Hepatocyte (in vitro differentiated cells): ENCODE measurements at regions not wholly inside any gene's neighbourhood (a gene's known extent, or its start where the extent isn't known, plus 50 kb on each side); places are given as distances from the start of the nearest gene placed in this dataset.

Experiments used
- DNase-seq: peaks from one replicate; pipeline ENCODE4 v3.0.0-alpha.2; 2016; ENCODE audit warnings: low spot score
- H2AFZ ChIP-seq: fragments of 200-600 bp; sonication (generic); 2 replicates; pipeline ENCODE4 v1.6.0; 2016; ENCODE audit warnings: antibody characterized with exemption, mild to moderate bottlenecking
- H3K27ac ChIP-seq: fragments of 200-600 bp; sonication (generic); 2 replicates; pipeline ENCODE4 v1.5.1; 2016; ENCODE audit warnings: mild to moderate bottlenecking
- H3K27me3 ChIP-seq: fragments of 200-600 bp; sonication (generic); 2 replicates; pipeline ENCODE4 v1.6.1; 2016
- H3K36me3 ChIP-seq: fragments of 200-600 bp; sonication (generic); replicated peaks from 2 replicates; pipeline ENCODE4 v1.5.1; 2016; ENCODE audit warnings: low read depth; ENCODE audit not compliant: insufficient read depth
- H3K4me1 ChIP-seq: fragments of 200-600 bp; sonication (generic); 2 replicates; pipeline ENCODE4 v1.5.1; 2016; ENCODE audit warnings: mild to moderate bottlenecking, moderate library complexity; ENCODE audit not compliant: insufficient read depth
- H3K4me2 ChIP-seq: fragments of 200-600 bp; sonication (generic); 2 replicates; pipeline ENCODE4 v1.6.0; 2016
- H3K4me3 ChIP-seq: fragments of 200-600 bp; sonication (generic); 2 replicates; pipeline ENCODE4 v1.5.1; 2016; ENCODE audit warnings: mild to moderate bottlenecking
- H3K79me2 ChIP-seq: fragments of 200-600 bp; sonication (generic); 2 replicates; pipeline ENCODE4 v1.6.0; 2017; ENCODE audit warnings: mild to moderate bottlenecking
- H3K9me2 ChIP-seq: fragments of 200-600 bp; sonication (generic); replicated peaks from 2 replicates; pipeline ENCODE4 v1.6.0; 2017; ENCODE audit warnings: mild to moderate bottlenecking; ENCODE audit not compliant: insufficient read depth
- H3K9me3 ChIP-seq: fragments of 200-600 bp; sonication (generic); 2 replicates; pipeline ENCODE4 v1.5.1; 2016; ENCODE audit warnings: low read depth, mild to moderate bottlenecking
- H4K20me1 ChIP-seq: fragments of 200-600 bp; sonication (generic); 2 replicates; pipeline ENCODE4 v1.6.0; 2016; ENCODE audit warnings: mild to moderate bottlenecking; ENCODE audit not compliant: insufficient read depth, poor library complexity, severe bottlenecking
- EZH2 ChIP-seq: fragments of 200-600 bp; sonication (generic); IDR thresholded peaks from 2 replicates; pipeline ENCODE4 v1.6.1; 2016; ENCODE audit warnings: antibody characterized with exemption, mild to moderate bottlenecking, borderline replicate concordance
- EZH2phosphoT487 ChIP-seq: fragments of 200-600 bp; sonication (generic); IDR thresholded peaks from one replicate; pipeline ENCODE4 v1.6.1; 2018; ENCODE audit warnings: antibody characterized with exemption, mild to moderate bottlenecking, low read depth, moderate library complexity; ENCODE audit not compliant: unreplicated experiment, severe bottlenecking
- WGBS: methylation state at CpG from one replicate; pipeline ENCODE4 v1.1.6; 2016; ENCODE audit warnings: low lambda C conversion rate; ENCODE audit errors: missing lambda C conversion rate; 5-methylcytosine and 5-hydroxymethylcytosine counted together
- TF ChIP-seq, protein P1 (sequence below): fragments of 200-600 bp; sonication (generic); IDR thresholded peaks from 2 replicates; pipeline ENCODE4 v1.5.1; 2016; ENCODE audit warnings: antibody characterized with exemption, mild to moderate bottlenecking; ENCODE audit not compliant: poor library complexity

- no peak for DNase-seq
- Histone ChIP-seq H4K20me1 (no peaks in the 10 kb centered on the region), H3K27me3 (no peaks in the 10 kb centered on the region), H3K9me3 (no peaks in the 10 kb centered on the region), H3K4me2 (no peak overlapping the region), H3K4me1 (peaks cover 8% of the 10 kb centered on the region), H2AFZ (no peak overlapping the region), H3K4me3 (no peak overlapping the region), H3K36me3 (no peaks in the 10 kb centered on the region), H3K9me2 (no peaks in the 10 kb centered on the region), H3K79me2 (no peaks in the 10 kb centered on the region), H3K27ac (no peak overlapping the region)
- TF ChIP-seq EZH2phosphoT487 = no peak
- TF ChIP-seq, protein P1, sequence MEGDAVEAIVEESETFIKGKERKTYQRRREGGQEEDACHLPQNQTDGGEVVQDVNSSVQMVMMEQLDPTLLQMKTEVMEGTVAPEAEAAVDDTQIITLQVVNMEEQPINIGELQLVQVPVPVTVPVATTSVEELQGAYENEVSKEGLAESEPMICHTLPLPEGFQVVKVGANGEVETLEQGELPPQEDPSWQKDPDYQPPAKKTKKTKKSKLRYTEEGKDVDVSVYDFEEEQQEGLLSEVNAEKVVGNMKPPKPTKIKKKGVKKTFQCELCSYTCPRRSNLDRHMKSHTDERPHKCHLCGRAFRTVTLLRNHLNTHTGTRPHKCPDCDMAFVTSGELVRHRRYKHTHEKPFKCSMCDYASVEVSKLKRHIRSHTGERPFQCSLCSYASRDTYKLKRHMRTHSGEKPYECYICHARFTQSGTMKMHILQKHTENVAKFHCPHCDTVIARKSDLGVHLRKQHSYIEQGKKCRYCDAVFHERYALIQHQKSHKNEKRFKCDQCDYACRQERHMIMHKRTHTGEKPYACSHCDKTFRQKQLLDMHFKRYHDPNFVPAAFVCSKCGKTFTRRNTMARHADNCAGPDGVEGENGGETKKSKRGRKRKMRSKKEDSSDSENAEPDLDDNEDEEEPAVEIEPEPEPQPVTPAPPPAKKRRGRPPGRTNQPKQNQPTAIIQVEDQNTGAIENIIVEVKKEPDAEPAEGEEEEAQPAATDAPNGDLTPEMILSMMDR = no peak
- no peak for TF ChIP-seq EZH2
- WGBS = 97% methylated on average over 6 of the region's 6 CpGs
Observed at GRCh38 chr2:12178289-12179080, 432.1 kb downstream of the LPIN1 start.

DNA sequence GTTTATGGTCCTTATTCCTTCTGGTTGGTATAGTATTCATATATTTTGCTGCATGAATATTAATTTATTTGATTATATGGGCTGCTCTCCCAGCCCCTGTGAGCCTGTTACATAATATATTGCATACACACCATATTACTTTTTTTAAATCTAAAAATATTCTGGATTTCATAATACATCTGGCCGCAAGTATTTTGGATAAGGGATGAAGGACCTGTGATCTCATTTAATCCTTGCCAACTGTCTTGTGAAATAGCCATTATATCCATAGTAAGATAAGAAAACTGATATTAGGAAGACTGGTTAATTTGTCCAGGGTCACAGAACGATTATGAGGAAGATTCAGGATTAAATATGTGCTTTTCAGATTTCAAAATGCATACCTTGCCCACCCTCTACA is 433.6 kb downstream of the LPIN1 start:
- no peak for DNase-seq
- no peak overlapping the region for H2AFZ ChIP-seq
- H3K9me3 ChIP-seq = no peaks in the 10 kb centered on the region
- H3K79me2 ChIP-seq = no peaks in the 10 kb centered on the region
- no peak for TF ChIP-seq EZH2
- TF ChIP-seq, protein P1 = no peak
- TF ChIP-seq EZH2phosphoT487 = no peak
- no peak overlapping the region for H3K27ac ChIP-seq
- H3K4me3 ChIP-seq = no peak overlapping the region
- no peaks in the 10 kb centered on the region for H3K27me3 ChIP-seq
- 80% methylated on average over 2 of the region's 2 CpGs for WGBS
- no peak overlapping the region for H3K4me2 ChIP-seq
- H3K9me2 ChIP-seq = no peaks in the 10 kb centered on the region
- no peaks in the 10 kb centered on the region for H4K20me1 ChIP-seq
- H3K4me1 ChIP-seq = peaks cover 8% of the 10 kb centered on the region
- no peaks in the 10 kb centered on the region for H3K36me3 ChIP-seq

DNA sequence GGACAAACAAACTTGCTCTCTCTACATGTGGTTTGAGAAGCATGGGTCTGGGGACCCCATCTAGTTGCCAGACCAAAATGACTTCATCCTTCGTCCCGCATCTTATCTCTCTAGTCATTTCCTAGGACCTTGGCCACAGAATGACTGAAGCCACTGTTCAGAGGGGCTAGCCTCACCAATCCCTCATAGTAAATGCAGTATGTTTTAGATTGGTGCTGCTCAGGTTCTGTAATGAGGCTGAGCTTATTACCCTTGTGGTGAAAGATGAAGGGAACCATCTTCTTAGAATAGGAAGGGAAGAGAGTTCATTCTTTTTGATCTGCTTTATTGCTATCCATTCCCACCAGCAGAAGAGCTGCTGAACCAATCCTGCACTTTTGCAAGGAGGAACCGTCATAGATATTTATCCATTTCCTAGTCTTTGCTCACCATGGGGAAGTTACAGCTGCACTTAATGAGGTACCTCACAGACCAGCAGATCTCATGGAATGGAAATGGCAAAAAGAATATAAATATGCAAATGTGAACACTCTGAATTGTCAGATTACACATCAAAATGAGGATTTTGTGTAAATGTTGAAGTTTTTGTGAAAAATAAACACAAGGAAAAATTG is 436.7 kb downstream of the LPIN1 start:
- no peaks in the 10 kb centered on the region for H3K79me2 ChIP-seq
- H3K27ac ChIP-seq = no peak overlapping the region
- TF ChIP-seq, protein P1 = no peak
- no peak for TF ChIP-seq EZH2
- no peak for TF ChIP-seq EZH2phosphoT487
- 73% methylated on average over 3 of the region's 3 CpGs for WGBS
- H3K9me2 ChIP-seq = no peaks in the 10 kb centered on the region
- H3K27me3 ChIP-seq = no peaks in the 10 kb centered on the region
- H3K4me3 ChIP-seq = no peak overlapping the region
- no peak for DNase-seq
- H3K36me3 ChIP-seq = no peaks in the 10 kb centered on the region
- H3K4me2 ChIP-seq = no peak overlapping the region
- H3K9me3 ChIP-seq = no peaks in the 10 kb centered on the region
- no peaks in the 10 kb centered on the region for H4K20me1 ChIP-seq
- no peak overlapping the region for H2AFZ ChIP-seq
- H3K4me1 ChIP-seq = no peaks in the 10 kb centered on the region
